GM19025 (cell line): ENCODE measurements at regions not wholly inside any gene's neighbourhood (a gene's known extent, or its start where the extent isn't known, plus 50 kb on each side); places are given as distances from the start of the nearest gene placed in this dataset.
A peak's percentile ranks its signal among the peaks of the same experiment; 100 is the strongest.
"Not testable (repeated sequence)": the region's sequence is repeated elsewhere in the genome, so short reads cannot be mapped to it uniquely, and the experiment has no call there.

Source experiments
- ATAC-seq: cut with Tn5 transposase; IDR thresholded peaks from one replicate; pipeline ENCODE4 v1.9.1; 2021; ENCODE audit warnings: mild to moderate bottlenecking, low read depth, moderate library complexity; ENCODE audit not compliant: unreplicated experiment

DNA sequence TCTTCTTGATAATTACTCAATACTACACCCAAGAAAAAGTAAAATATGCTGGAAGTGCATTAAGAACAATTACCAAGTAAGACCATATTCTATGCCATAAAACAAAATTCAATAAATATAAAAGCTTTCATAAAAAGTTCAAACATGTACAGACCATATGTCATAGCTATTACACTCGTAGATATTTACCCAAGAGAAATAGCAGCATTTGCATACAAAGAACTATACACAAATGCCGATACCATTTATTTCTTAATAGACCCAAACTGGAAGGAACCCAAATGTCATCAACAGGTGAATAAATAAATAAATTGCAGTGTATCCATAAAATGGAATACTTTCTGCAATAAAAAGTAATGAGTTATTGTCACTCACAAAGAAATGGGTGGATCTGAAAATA is 78.3 kb upstream of the SLC16A7 start:
- no peak for ATAC-seq

DNA sequence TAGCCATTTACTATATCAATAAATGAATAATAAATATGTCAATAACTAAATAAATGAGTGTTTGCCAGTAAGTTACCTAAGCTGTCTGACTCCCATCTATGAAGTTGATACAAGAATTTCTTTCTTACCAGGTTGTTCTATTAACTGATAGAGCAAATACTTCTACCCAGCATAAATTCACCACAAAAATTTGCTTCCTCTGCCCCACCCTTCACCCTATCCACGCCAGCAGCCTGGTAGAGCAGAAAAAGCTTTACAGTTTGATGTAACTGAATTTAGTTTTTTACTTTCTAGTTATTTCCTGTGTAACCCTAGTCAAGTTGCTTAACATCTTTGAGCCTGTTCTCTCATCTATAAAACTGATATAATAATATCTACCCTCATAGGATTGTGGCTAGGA is 94.9 kb upstream of the SLC16A7 start:
- no peak for ATAC-seq

DNA sequence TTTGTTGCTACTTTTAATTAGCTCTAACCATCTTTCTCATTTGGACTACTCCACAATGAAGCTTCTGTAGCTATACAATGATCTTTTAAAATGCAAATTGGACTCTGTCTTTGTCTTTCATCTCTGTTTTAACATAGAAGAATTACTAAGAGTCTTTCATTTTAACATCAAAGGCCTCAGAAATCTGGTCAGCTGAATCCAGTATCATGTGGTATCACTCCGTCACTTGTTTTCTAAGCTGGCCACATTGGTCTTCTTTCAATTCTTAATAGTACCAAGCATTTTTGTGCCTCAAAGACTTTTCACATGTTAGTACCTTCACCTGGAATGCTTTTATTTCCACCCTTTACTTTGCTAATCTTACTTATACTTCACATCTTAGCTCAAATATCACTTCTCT is 95.5 kb upstream of the SLC16A7 start:
- ATAC-seq, result no peak

DNA sequence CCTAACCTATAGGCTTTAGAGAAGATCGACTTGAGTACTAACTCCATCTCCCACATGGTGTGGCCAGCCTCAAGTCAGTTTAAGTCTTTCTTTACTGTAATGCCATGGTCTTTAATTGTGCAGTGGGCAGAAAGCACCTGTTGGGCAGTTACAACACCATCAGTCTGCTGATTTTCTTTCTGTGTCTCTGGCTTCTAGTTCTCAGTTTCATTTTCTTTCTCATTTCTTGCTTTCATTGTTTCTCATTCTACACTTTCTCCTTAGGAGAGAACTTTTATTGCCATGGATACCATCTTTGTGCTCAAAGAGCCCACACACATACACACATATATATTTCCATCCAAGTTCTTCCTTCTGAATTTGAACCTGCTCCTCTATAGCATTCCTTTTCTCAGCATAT is 96.1 kb upstream of the SLC16A7 start:
- peak; percentile 80 for ATAC-seq

DNA sequence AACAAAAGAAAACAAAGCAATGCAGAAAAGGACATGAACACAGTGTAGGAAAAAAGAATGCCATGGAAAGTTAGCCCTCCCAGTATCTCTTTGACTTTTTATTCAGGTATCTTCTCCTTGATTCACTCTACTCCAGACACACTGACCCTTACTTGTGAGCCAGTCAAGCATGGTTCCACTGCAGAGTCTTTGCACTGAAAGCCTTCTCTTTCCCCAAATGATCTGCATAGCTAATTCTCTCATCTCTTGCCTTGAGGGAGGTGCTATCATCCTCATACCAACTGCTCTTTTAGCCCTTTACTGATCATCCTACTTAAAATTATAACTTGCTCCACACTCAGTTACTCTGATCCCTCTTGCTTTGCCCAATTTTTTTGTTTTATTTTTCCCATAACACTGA is 101.2 kb upstream of the SLC16A7 start:
- no peak for ATAC-seq

- ATAC-seq, result no peak
These were observed 104.0 kb upstream of the SLC16A7 start for GRCh38 chr12:59491877-59492276.

DNA sequence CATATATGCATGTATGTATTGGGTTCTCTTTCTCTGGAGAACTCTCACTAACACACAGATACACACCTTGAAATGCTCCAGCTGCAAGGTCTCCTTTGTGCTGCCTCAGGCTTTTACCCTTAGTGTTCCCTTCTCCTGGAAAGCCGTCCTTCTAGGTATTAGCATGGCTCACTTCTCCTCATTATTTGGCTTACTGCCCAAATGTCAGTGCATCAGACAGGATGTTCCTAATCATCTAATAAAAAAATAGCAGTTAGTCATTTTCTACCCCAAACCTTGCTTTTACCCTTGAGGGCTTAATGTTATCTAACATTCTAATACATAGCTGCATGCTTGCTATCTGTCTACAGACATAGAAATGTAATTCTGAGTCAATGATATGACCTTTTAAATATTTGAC is 109.0 kb upstream of the SLC16A7 start:
- no peak for ATAC-seq

- ATAC-seq, result no peak
These were observed 111.3 kb upstream of the SLC16A7 start for GRCh38 chr12:59484575-59484974.

DNA sequence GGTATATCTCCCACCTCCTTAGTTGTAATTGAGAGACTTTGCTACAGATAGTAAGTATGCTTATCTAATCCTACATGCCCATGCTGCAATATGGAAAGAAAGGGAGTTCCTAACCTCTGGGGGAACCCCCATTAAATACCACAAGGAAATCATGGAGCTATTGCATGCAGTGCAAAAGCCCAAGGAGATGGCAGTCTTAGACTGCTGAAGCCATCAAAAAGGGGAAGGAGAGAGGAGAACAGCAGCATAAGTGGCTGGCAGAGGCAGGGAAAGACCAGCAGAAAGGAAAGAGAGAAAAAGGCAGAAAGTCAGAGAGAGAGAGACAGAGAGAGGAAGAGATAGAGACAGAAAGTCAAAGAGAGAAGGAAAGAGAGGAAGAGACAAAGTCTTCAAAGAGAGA is 121.6 kb upstream of the SLC16A7 start:
- ATAC-seq, result not testable (repeated sequence)

DNA sequence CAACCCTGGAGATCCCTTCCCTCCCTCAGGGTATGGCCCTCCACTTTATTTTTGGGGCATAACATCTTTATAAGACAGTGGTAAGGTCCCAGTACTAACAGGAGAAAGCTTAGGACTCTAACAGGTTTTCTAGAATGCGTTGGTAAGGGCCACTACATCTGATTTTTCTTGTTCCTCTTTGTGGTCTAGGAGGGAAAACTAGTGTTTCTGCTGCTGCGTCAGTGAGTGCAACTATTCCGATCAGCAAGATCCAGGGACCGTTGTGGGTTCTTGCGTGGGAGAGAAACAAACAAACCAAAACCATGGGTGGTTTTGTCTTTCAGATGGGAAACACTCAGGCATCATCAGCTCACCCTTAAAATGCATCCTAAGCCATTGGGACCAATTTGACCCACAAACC is 123.6 kb upstream of the SLC16A7 start:
- no peak for ATAC-seq

DNA sequence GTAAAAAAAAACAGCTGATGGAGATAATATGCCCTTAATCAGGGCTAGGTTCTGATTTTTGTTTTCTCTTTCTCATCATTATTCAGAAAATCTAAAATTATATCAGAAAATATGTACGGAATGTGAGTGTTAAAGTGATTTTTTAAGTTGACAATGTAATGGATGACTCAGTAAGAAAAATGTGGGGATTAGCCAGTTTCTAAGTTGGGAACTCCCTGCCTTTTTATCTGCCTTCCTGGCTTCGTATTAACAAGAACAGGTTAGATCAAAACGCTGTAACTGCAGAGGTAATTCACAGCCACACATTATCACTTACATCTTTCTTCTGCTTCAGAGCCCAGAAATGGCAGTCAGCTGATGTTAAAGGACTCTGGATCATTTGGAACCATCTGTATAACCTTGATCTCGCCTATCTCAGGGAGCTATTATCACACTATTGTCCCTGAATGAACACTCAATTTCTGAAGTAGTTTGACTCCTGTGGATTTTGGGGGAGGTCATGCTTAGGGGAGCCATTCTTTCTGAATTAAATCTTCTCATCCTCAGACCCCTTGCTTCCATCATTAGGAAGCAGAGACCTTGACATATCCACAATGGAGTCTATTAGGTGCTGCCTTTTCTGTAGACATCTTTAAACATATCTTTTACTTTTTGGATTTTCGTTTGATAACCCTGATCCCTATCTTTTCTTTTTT is 135.7 kb upstream of the SLC16A7 start:
- ATAC-seq, result no peak

DNA sequence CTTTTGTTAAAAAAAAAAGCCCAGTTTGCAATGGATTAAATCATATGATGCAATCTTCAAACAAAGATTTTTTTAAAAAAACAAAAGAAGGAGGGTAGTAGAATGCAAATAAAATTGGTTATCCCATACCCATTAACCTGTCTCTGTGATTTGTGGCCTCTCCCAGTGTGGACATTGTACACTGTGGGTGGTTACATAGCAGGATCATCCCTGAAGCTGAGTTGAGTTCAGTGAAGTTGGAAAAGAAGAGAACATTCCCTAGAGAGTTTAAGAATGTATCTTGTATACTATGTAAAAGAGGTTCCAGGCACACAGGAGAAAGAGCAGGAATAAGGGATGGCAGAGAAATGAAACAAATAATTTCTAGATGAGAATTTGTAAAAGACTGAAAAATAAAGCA is 142.4 kb upstream of the SLC16A7 start:
- no peak for ATAC-seq

DNA sequence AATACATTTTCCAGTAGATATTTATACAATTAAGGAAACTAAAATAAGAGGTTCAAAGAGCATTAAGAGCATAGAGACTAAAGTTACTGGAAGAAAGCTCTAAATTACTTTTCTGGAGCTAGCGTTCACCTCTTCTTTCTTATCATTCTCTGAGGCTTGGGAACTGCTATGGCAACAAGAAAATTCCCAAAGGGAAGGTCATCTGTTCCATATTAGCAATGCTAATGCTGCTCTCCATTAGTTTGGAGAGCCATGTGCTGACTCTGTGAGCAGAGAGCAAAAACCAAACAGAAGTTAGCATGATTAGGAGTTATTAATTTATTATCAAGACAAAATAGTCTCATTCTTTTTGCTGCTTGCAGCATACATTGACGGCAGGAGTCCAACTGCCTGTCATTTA is 143.1 kb upstream of the SLC16A7 start:
- no peak for ATAC-seq

- ATAC-seq, result no peak
These were observed 143.6 kb upstream of the SLC16A7 start for GRCh38 chr12:59452259-59452658.

- no peak for ATAC-seq
These were observed 149.7 kb upstream of the SLC16A7 start for GRCh38 chr12:59446116-59446515.

DNA sequence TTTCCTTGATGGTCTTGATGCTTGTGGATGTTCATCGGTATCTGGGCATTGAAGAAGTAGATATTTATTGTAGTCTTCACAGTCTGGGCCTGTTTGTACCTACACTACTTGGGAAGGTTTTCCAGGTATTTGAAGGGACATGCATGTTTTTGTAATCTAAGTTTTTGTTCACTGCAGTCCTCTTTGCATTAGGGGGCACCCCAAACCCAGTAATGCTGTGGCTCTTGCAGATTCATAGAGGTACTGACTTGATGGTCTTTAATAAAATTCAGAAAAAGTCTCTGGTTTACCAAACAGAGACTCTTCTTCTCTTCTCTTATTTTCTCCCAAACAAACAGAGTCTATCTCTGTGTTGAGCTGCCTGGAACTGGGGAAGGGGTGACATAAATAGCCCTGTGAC is 150.9 kb upstream of the SLC16A7 start:
- no peak for ATAC-seq

GRCh38 chr12:59432057-59432456 is 163.8 kb upstream of the SLC16A7 start:
- ATAC-seq, result no peak

DNA sequence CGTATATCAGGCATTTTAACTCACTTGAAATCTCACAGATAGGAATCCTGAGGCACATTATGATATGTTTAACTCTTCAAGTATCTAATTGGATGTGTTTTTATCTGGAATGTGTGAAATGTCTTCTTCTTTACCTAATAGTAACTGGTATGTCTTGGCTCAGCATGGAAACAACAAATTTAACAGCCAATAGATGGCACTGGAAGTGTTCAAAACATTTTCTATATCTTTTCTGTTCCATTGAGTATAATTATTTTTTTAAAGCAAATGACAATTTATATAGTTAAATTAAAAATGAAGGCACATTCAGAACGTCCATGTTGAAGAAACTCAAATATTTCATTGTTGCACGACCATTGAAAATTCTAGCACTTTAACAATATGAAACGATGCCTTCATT is 164.6 kb upstream of the SLC16A7 start:
- ATAC-seq, result no peak

GRCh38 chr12:59429766-59430165 is 166.1 kb upstream of the SLC16A7 start:
- ATAC-seq, result no peak

GRCh38 chr12:59425798-59426197 is 170.0 kb upstream of the SLC16A7 start:
- no peak for ATAC-seq

DNA sequence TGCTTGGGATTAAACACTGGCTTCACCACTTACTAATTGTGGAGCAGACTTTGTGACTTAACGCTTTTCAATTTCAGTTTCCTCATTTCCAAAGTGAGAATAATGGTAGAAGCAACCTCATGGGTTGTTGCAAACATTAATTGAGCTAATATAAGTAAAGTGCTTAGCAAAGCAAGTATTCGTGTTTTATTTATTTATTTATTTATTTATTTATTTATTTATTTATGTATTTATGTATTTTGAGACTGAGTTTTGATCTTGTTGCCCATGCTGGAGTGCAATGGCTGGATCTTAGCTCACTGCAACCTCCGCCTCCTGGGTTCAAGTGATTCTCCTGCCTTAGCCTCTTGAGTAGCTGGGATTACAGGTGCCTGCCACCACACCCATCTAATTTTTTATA is 171.2 kb upstream of the SLC16A7 start:
- not testable (repeated sequence) for ATAC-seq

- ATAC-seq, result no peak
These were observed 181.8 kb upstream of the SLC16A7 start for GRCh38 chr12:59414051-59414450.

- no peak for ATAC-seq
These were observed 187.4 kb upstream of the SLC16A7 start for GRCh38 chr12:59408431-59408830.
